PC-9 (cell line): ENCODE measurements at regions not wholly inside any gene's neighbourhood (a gene's known extent, or its start where the extent isn't known, plus 50 kb on each side); places are given as distances from the start of the nearest gene placed in this dataset.

Experiments used
- BruUV-seq: library from RNA; stranded (reverse); fragments of 400-500 nt; replicated peaks from 2 replicates; lab custom pipeline; 2021; lab: Mats Ljungman, UMichigan
- CTCF ChIA-PET: fragments of 300-600 bp; sonication (Branson Sonifier 250); formaldehyde crosslinking; loops from one replicate; lab custom pipeline; 2022; ENCODE audit warnings: antibody characterized with exemption; lab: Charles Lee
- POLR2A ChIA-PET: fragments of 300-600 bp; sonication (Branson Sonifier 250); formaldehyde crosslinking; loops from one replicate; lab custom pipeline; 2022; ENCODE audit warnings: antibody characterized with exemption; ENCODE audit not compliant: unreplicated experiment; lab: Charles Lee
- DNase-seq, 2 experiments: peaks; one replicate each; pipeline versions ENCODE4 v3.0.0 to v3.0.0-alpha.2; 2015 to 2022; ENCODE audit warnings: mixed read lengths in 1 of 2
- H2AFZ ChIP-seq: fragments of 200-600 bp; sonication (generic); 2 replicates; pipeline ENCODE4 v1.8.1; 2017; ENCODE audit warnings: antibody characterized with exemption
- H3F3A ChIP-seq: fragments of 200-600 bp; sonication (generic); 2 replicates; pipeline ENCODE4 v1.8.1; 2017; ENCODE audit warnings: antibody characterized with exemption, mild to moderate bottlenecking, low read depth; ENCODE audit not compliant: insufficient read depth
- H3K27ac ChIP-seq: fragments of 200-600 bp; sonication (generic); 2 replicates; pipeline ENCODE4 v1.6.1; 2016; ENCODE audit warnings: mixed run types
- H3K27me3 ChIP-seq: fragments of 200-600 bp; sonication (generic); 2 replicates; pipeline ENCODE4 v1.6.1; 2016; ENCODE audit warnings: low read depth, mixed run types; ENCODE audit not compliant: insufficient read depth
- H3K36me3 ChIP-seq: fragments of 200-600 bp; sonication (generic); 2 replicates; pipeline ENCODE4 v1.6.1; 2016; ENCODE audit warnings: low read depth, mixed run types
- H3K4me1 ChIP-seq: fragments of 200-600 bp; sonication (generic); replicated peaks from 2 replicates; pipeline ENCODE4 v1.6.1; 2016; ENCODE audit warnings: mixed run types; ENCODE audit not compliant: insufficient read depth
- H3K4me2 ChIP-seq: fragments of 200-600 bp; sonication (generic); 2 replicates; pipeline ENCODE4 v1.6.1; 2017; ENCODE audit warnings: mixed run types
- H3K4me3 ChIP-seq: fragments of 200-600 bp; sonication (generic); 2 replicates; pipeline ENCODE4 v1.6.1; 2016; ENCODE audit warnings: mixed run types
- H3K79me2 ChIP-seq: fragments of 200-600 bp; sonication (generic); 2 replicates; pipeline ENCODE4 v1.6.1; 2017; ENCODE audit warnings: low read depth, mixed run types
- H3K9me2 ChIP-seq: fragments of 200-600 bp; sonication (generic); 2 replicates; pipeline ENCODE4 v1.8.1; 2017; ENCODE audit warnings: mild to moderate bottlenecking; ENCODE audit not compliant: insufficient read depth
- H3K9me3 ChIP-seq: fragments of 200-600 bp; sonication (generic); 2 replicates; pipeline ENCODE4 v1.8.1; 2016; ENCODE audit warnings: low read depth; ENCODE audit not compliant: insufficient read depth
- H4K20me1 ChIP-seq: fragments of 200-600 bp; sonication (generic); 2 replicates; pipeline ENCODE4 v1.8.1; 2017; ENCODE audit not compliant: insufficient read depth
- CTCF ChIP-seq: fragments of 200-600 bp; sonication (generic); conservative IDR thresholded peaks from 2 replicates; pipeline ENCODE4 v1.6.1; 2017; ENCODE audit warnings: mixed run types, antibody characterized with exemption, mild to moderate bottlenecking, moderate library complexity
- EZH2 ChIP-seq: fragments of 200-600 bp; sonication (generic); IDR thresholded peaks from 2 replicates; pipeline ENCODE4 v1.8.0; 2017; ENCODE audit warnings: antibody characterized with exemption, low read depth
- intact Hi-C: fragments of 100-400 bp; cut with micrococcal nuclease; formaldehyde crosslinking; loops from one replicate; pipeline ENCODE4 v1.10.0; 2022; ENCODE audit not compliant: unreplicated experiment

GRCh38 chr10:28157379-28157778 lies 145.5 kb downstream of the MPP7 start:
- intact Hi-C loops = no loop called here
- no peaks in the 10 kb centered on the region for H3K9me3 ChIP-seq
- no peaks in the 10 kb centered on the region for H3K9me2 ChIP-seq
- no TSS peak for BruUV-seq
- DNase-seq = no peak
- no peaks in the 10 kb centered on the region for H3K4me1 ChIP-seq
- no peak for TF ChIP-seq EZH2
- no peak for TF ChIP-seq CTCF
- no peaks in the 10 kb centered on the region for H4K20me1 ChIP-seq
- H3K36me3 ChIP-seq = no peaks in the 10 kb centered on the region
- no peaks in the 10 kb centered on the region for H3F3A ChIP-seq
- no peaks in the 10 kb centered on the region for H3K27me3 ChIP-seq
- no peaks in the 10 kb centered on the region for H3K79me2 ChIP-seq
- CTCF ChIA-PET = no interaction called here
- H3K4me3 ChIP-seq = no peak overlapping the region
- H2AFZ ChIP-seq = no peak overlapping the region
- POLR2A ChIA-PET = no interaction called here
- no peak overlapping the region for H3K4me2 ChIP-seq
- no peak overlapping the region for H3K27ac ChIP-seq

- Histone ChIP-seq H3K4me1 (no peaks in the 10 kb centered on the region), H2AFZ (no peak overlapping the region), H3K4me2 (no peak overlapping the region), H3F3A (no peaks in the 10 kb centered on the region), H3K27ac (no peak overlapping the region), H3K36me3 (no peaks in the 10 kb centered on the region), H3K9me2 (no peaks in the 10 kb centered on the region), H4K20me1 (no peaks in the 10 kb centered on the region), H3K79me2 (no peaks in the 10 kb centered on the region), H3K27me3 (no peaks in the 10 kb centered on the region), H3K4me3 (no peak overlapping the region), H3K9me3 (no peaks in the 10 kb centered on the region)
- DNase-seq = no peak
- POLR2A ChIA-PET = no interaction called here
- intact Hi-C loops = no loop called here
- CTCF ChIA-PET = no interaction called here
- BruUV-seq = no TSS peak
- TF ChIP-seq CTCF = no peak
- no peak for TF ChIP-seq EZH2
Measured at GRCh38 chr10:28155726-28156125, 147.1 kb downstream of the MPP7 start.

GRCh38 chr10:28151636-28152035 lies 151.2 kb downstream of the MPP7 start:
- POLR2A ChIA-PET = no interaction called here
- TF ChIP-seq CTCF (no peak), EZH2 (no peak)
- H3K4me2 ChIP-seq = no peak overlapping the region
- H2AFZ ChIP-seq = no peak overlapping the region
- CTCF ChIA-PET = no interaction called here
- H3K36me3 ChIP-seq = no peaks in the 10 kb centered on the region
- intact Hi-C loops = no loop called here
- H3K9me2 ChIP-seq = no peaks in the 10 kb centered on the region
- no peaks in the 10 kb centered on the region for H3K27me3 ChIP-seq
- no peak overlapping the region for H3K27ac ChIP-seq
- no peak overlapping the region for H3K4me3 ChIP-seq
- no peaks in the 10 kb centered on the region for H4K20me1 ChIP-seq
- no peaks in the 10 kb centered on the region for H3K4me1 ChIP-seq
- no peaks in the 10 kb centered on the region for H3K9me3 ChIP-seq
- no peaks in the 10 kb centered on the region for H3F3A ChIP-seq
- no peak for DNase-seq
- BruUV-seq = no TSS peak
- no peaks in the 10 kb centered on the region for H3K79me2 ChIP-seq
